ENCODE measurements at regions not wholly inside any gene's neighbourhood (a gene's known extent, or its start where the extent isn't known, plus 50 kb on each side); places are given as distances from the start of the nearest gene placed in this dataset.

- TF ChIP-seq CTCF (IDR thresholded peaks at IDR 0.05; ENCODE audit: insufficient read depth, low read length, poor library complexity, severe bottlenecking) (no peak), EZH2phosphoT487 (conservative IDR thresholded peaks at IDR 0.05; ENCODE audit: low read length) (no peak)
Measured at GRCh38 chr2:104430359-104430740, 423.6 kb upstream of the POU3F3 start.
